WERI-Rb-1 (cell line): ENCODE measurements at regions not wholly inside any gene's neighbourhood (a gene's known extent, or its start where the extent isn't known, plus 50 kb on each side); places are given as distances from the start of the nearest gene placed in this dataset.
"Not testable (repeated sequence)": the region's sequence is repeated elsewhere in the genome, so short reads cannot be mapped to it uniquely, and the experiment has no call there.

Experiments used
- DNase-seq: peaks from one replicate; pipeline ENCODE4 v3.0.0-alpha.2; 2020
- H3K27ac ChIP-seq: fragments of 250-450 bp; sonication (Bioruptor Pico); 2 replicates; pipeline ENCODE4 v1.5.1; 2020; ENCODE audit warnings: mild to moderate bottlenecking, moderate library complexity
- H3K27me3 ChIP-seq: fragments of 250-450 bp; sonication (Bioruptor Pico); 2 replicates; pipeline ENCODE4 v1.5.1; 2021; ENCODE audit warnings: mild to moderate bottlenecking, low read depth, moderate library complexity; ENCODE audit not compliant: insufficient read depth, severe bottlenecking
- H3K36me3 ChIP-seq: fragments of 250-450 bp; sonication (Bioruptor Pico); 2 replicates; pipeline ENCODE4 v1.5.1; 2020; ENCODE audit warnings: mild to moderate bottlenecking, moderate library complexity
- H3K4me3 ChIP-seq: 2 replicates; pipeline ENCODE4 v1.5.1; 2011; ENCODE audit warnings: low read depth, mild to moderate bottlenecking, control low read depth, low read length
- H3K9me3 ChIP-seq: fragments of 250-450 bp; sonication (Bioruptor Pico); 2 replicates; pipeline ENCODE4 v1.5.1; 2021; ENCODE audit warnings: mild to moderate bottlenecking, moderate library complexity; ENCODE audit not compliant: severe bottlenecking
- TF ChIP-seq, protein P1 (sequence below): IDR thresholded peaks from 2 replicates; pipeline ENCODE4 v1.5.1; 2011; ENCODE audit warnings: low read depth, mild to moderate bottlenecking, control low read depth, inconsistent platforms, low read length

DNA sequence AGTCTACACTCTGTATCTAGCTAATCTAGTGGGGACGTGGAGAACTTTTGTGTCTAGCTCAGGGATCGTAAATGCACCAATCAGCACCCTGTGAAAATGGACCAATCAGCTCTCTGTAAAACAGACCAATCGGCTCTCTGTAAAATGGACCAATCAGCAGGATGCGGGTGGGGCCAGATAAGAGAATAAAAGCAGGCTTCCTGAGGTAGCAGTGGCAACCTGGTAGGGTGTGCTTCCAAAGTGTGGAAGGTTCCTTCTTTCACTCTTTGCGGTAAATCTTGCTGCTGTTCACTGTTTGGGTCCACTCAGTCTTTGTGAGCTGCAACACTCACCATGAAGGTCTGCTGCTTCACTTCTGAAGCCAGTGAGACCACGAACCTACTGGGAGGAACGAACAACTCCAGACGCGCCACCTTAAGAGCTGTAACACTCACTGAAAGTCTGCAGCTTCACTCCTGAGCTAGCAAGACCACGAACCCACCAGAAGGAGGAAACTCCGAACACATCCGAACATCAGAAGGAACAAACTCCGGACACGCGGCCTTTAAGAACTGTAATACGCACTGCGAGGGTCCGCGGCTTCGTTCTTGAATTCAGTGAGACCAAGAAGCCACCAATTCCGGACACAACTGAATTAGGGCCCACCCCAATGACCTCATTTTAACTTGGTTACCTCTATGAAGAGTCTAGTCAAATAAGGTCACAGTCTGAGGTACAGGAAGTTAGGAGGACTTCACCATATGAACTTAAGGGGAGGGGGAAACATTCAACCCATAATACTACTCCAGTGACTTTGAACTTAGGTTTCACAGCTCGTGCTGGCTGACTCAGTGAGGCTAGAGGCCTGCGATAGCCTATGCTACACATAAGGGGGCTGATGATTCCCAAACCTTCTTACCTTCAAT lies 59.8 kb upstream of the LPGAT1 start:
- not testable (repeated sequence) for H3K36me3 ChIP-seq, H3K27me3 ChIP-seq, DNase-seq, H3K27ac ChIP-seq, H3K9me3 ChIP-seq, H3K4me3 ChIP-seq

DNA sequence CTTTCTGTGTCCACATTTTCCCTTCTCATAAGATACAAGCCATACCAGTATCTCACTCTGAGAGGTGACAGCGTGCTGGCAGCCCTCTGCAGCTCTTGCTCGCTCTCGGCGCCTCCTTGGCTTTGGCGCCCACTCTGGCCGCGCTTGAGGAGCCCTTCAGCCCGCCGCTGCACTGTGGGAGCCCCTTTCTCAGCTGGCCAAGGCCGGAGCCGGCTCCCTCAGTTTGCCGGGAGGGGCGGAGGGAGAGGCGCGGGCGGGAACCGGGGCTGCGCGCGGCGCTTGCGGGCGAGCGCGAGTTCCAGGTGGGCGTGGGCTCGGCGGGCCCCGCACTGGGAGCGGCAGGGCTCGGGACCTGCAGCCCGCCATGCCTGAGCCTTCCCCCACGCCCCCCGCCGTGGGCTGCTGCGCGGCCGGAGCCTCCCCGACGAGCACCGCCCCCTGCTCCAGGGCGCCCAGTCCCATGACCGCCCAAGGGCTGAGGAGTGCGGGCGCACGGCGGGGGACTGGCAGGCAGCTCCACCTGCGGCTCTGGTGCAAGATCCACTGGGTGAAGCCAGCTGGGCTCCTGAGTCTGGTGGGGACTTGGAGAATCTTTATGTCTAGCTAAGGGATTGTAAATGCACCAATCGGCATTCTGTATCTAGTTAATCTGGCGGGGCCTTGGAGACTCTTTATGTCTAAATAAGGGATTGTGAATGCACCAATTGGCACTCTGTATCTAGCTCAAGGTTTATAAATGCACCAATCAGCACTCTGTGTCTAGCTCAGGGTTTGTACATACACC lies 58.9 kb upstream of the LPGAT1 start:
- not testable (repeated sequence) for DNase-seq, H3K27me3 ChIP-seq, H3K4me3 ChIP-seq, H3K27ac ChIP-seq, H3K9me3 ChIP-seq, H3K36me3 ChIP-seq

DNA sequence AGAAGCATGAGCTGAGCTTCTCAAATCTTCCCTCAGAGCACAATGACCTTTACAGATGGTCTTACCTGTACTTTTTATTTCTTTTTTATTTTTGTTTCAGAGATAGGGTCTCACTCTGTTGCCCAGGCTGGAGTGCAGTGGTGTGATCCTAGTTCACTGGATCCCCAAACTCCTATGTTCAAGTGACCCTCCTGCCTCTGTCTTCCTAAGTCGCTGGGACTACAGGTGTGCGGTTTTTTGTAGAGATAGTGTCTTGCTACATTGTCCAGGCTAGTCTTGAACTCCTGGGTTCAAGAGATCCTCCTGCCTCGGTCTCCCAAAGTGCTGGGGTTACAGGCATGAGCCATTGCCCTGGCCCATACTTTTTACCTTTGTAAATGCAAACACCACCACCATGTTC lies 56.0 kb upstream of the LPGAT1 start:
- H3K9me3 ChIP-seq, result peaks cover 4% of the 10 kb centered on the region

DNA sequence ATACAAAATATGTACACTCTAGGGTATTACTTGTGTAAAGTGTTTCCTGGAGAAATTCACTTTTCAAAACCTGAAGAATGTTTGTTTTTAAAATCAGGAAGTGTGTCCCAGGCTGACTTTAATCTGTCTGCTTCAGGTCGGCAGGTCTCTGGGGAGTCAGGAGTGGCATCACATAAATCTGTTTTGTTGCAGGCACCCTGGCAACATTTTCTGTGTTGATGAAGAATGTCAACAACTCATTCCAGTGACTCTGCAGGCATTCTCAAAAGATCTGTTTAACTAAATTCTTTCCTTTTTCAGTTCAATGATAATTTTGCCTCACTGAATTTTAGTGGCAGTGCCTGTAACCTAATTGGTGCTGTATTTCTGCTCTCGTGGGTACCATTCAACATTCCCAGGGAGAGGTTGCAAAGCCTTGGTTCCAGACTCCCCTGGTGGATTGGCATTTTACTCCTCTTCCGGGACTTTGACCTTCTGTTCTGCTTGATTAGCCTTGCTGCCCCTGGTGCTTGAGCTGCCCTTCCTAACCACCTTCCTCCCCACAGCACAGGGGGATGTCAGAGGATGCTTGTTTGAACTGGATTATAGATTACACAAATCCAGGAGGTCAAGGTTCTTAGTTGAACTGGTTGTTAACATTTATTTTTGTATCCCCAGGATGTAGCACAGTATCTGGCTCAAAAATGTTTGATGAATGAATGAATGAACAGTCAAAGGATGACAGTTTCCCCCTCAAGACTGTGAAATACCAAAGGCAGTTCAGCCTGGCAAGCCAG lies 55.4 kb upstream of the LPGAT1 start:
- Histone ChIP-seq H3K27ac (no peak overlapping the region), H3K4me3 (no peak overlapping the region), H3K9me3 (peaks cover 6% of the 10 kb centered on the region), H3K27me3 (no peaks in the 10 kb centered on the region), H3K36me3 (no peaks in the 10 kb centered on the region)
- TF ChIP-seq, protein P1, sequence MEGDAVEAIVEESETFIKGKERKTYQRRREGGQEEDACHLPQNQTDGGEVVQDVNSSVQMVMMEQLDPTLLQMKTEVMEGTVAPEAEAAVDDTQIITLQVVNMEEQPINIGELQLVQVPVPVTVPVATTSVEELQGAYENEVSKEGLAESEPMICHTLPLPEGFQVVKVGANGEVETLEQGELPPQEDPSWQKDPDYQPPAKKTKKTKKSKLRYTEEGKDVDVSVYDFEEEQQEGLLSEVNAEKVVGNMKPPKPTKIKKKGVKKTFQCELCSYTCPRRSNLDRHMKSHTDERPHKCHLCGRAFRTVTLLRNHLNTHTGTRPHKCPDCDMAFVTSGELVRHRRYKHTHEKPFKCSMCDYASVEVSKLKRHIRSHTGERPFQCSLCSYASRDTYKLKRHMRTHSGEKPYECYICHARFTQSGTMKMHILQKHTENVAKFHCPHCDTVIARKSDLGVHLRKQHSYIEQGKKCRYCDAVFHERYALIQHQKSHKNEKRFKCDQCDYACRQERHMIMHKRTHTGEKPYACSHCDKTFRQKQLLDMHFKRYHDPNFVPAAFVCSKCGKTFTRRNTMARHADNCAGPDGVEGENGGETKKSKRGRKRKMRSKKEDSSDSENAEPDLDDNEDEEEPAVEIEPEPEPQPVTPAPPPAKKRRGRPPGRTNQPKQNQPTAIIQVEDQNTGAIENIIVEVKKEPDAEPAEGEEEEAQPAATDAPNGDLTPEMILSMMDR, result no peak
- DNase-seq, result peak; percentile 20

More for the DNA sequence above, 56.0 kb upstream of the LPGAT1 start:
- TF ChIP-seq, protein P1, result no peak
- H3K27ac ChIP-seq, result no peak overlapping the region
- no peaks in the 10 kb centered on the region for H3K27me3 ChIP-seq
- no peak overlapping the region for H3K4me3 ChIP-seq
- H3K36me3 ChIP-seq, result no peaks in the 10 kb centered on the region
- no peak for DNase-seq

DNA sequence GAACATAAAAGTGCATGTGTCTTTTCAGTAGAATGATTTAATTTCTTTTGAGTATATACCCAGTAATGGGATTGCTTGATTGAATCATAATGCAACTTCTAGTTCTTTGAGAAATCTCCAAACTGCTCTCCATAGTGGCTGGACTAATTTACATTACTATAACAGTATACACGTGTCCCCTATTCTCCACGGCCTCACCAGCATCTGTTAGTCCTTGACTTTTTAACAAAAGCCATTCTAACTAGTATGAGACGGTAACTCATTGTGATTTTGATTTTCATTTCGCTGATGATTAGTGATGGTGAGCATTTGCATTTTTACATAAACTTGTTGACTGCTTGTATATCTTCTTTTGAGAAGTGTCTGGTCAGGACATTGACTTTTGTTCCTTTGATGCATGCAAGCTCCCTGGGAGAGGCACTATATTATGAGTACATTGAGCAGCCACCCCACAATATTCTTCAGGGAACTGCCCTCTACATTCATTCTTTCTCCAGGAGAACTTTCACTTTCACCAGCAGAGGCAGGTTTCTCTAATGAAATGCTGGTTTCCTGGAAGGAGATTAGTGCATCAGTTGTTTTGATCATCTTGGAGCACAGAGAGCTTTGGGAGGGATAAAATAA lies 51.9 kb upstream of the LPGAT1 start:
- DNase-seq, result no peak

More for the DNA sequence above, 51.9 kb upstream of the LPGAT1 start:
- H3K27me3 ChIP-seq, result no peaks in the 10 kb centered on the region
- TF ChIP-seq, protein P1, result no peak
- H3K27ac ChIP-seq, result no peak overlapping the region
- no peaks in the 10 kb centered on the region for H3K36me3 ChIP-seq
- H3K4me3 ChIP-seq, result no peak overlapping the region
- peaks cover 3% of the 10 kb centered on the region for H3K9me3 ChIP-seq
